Smooth muscle cell (in vitro differentiated cells): ENCODE measurements at regions not wholly inside any gene's neighbourhood (a gene's known extent, or its start where the extent isn't known, plus 50 kb on each side); places are given as distances from the start of the nearest gene placed in this dataset.
"Not testable (repeated sequence)": the region's sequence is repeated elsewhere in the genome, so short reads cannot be mapped to it uniquely, and the experiment has no call there.

Source experiments
- DNase-seq: peaks from one replicate; lab custom pipeline; 2025; ENCODE audit not compliant: unreplicated experiment; lab: John Stamatoyannopoulos, UW
- H2AFZ ChIP-seq: fragments of 200-600 bp; sonication (generic); 2 replicates; pipeline ENCODE4 v1.6.0; 2016; ENCODE audit warnings: antibody characterized with exemption, low read depth, mild to moderate bottlenecking
- H3F3A ChIP-seq: fragments of 200-600 bp; sonication (generic); 2 replicates; pipeline ENCODE4 v1.6.0; 2017; ENCODE audit warnings: antibody characterized with exemption, low read depth
- H3K27ac ChIP-seq: fragments of 200-600 bp; sonication (generic); 2 replicates; pipeline ENCODE4 v1.5.1; 2016; ENCODE audit warnings: low read depth, mild to moderate bottlenecking
- H3K27me3 ChIP-seq: fragments of 200-600 bp; sonication (generic); 2 replicates; pipeline ENCODE4 v1.6.1; 2016; ENCODE audit warnings: low read depth, mild to moderate bottlenecking
- H3K36me3 ChIP-seq: fragments of 200-600 bp; sonication (generic); 2 replicates; pipeline ENCODE4 v1.5.1; 2016; ENCODE audit warnings: low read depth
- H3K4me1 ChIP-seq: fragments of 200-600 bp; sonication (generic); 2 replicates; pipeline ENCODE4 v1.5.1; 2016; ENCODE audit warnings: low read depth
- H3K4me2 ChIP-seq: fragments of 200-600 bp; sonication (generic); 2 replicates; pipeline ENCODE4 v1.6.0; 2016; ENCODE audit warnings: mild to moderate bottlenecking
- H3K4me3 ChIP-seq: fragments of 200-600 bp; sonication (generic); 2 replicates; pipeline ENCODE4 v1.5.1; 2016; ENCODE audit warnings: mild to moderate bottlenecking
- H3K79me2 ChIP-seq: fragments of 200-600 bp; sonication (generic); 2 replicates; pipeline ENCODE4 v1.6.0; 2016; ENCODE audit warnings: low read depth, mild to moderate bottlenecking
- H3K9ac ChIP-seq: fragments of 200-600 bp; sonication (generic); 2 replicates; pipeline ENCODE4 v1.6.0; 2016; ENCODE audit warnings: low read depth
- H3K9me3 ChIP-seq: fragments of 200-600 bp; sonication (generic); replicated peaks from 2 replicates; pipeline ENCODE4 v1.5.1; 2016; ENCODE audit warnings: low read depth
- H4K20me1 ChIP-seq: fragments of 200-600 bp; sonication (generic); 2 replicates; pipeline ENCODE4 v1.6.0; 2016; ENCODE audit warnings: low read depth
- WGBS: methylation state at CpG from one replicate; pipeline ENCODE4 v1.1.7; 2016; ENCODE audit warnings: low lambda C conversion rate; 5-methylcytosine and 5-hydroxymethylcytosine counted together
- TF ChIP-seq, protein P1 (sequence below): fragments of 200-600 bp; sonication (generic); IDR thresholded peaks from 2 replicates; pipeline ENCODE4 v1.5.1; 2017; ENCODE audit warnings: borderline replicate concordance, mild to moderate bottlenecking, antibody characterized with exemption; ENCODE audit not compliant: insufficient read depth, poor library complexity, severe bottlenecking

- Histone ChIP-seq H3K4me2 (no peak overlapping the region), H3K36me3 (no peaks in the 10 kb centered on the region), H3K27ac (no peak overlapping the region), H3K9ac (no peak overlapping the region), H3K9me3 (no peaks in the 10 kb centered on the region), H3K4me3 (no peak overlapping the region), H3K27me3 (peaks cover 7% of the 10 kb centered on the region), H3K79me2 (no peaks in the 10 kb centered on the region), H2AFZ (no peak overlapping the region), H3F3A (no peaks in the 10 kb centered on the region), H4K20me1 (no peaks in the 10 kb centered on the region), H3K4me1 (no peaks in the 10 kb centered on the region)
- DNase-seq = no peak
- WGBS = 91% methylated on average over 2 of the region's 2 CpGs
- TF ChIP-seq, protein P1, sequence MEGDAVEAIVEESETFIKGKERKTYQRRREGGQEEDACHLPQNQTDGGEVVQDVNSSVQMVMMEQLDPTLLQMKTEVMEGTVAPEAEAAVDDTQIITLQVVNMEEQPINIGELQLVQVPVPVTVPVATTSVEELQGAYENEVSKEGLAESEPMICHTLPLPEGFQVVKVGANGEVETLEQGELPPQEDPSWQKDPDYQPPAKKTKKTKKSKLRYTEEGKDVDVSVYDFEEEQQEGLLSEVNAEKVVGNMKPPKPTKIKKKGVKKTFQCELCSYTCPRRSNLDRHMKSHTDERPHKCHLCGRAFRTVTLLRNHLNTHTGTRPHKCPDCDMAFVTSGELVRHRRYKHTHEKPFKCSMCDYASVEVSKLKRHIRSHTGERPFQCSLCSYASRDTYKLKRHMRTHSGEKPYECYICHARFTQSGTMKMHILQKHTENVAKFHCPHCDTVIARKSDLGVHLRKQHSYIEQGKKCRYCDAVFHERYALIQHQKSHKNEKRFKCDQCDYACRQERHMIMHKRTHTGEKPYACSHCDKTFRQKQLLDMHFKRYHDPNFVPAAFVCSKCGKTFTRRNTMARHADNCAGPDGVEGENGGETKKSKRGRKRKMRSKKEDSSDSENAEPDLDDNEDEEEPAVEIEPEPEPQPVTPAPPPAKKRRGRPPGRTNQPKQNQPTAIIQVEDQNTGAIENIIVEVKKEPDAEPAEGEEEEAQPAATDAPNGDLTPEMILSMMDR = no peak
These were observed 171.6 kb upstream of the KAZN start for GRCh38 chr1:14426854-14427253.

DNA sequence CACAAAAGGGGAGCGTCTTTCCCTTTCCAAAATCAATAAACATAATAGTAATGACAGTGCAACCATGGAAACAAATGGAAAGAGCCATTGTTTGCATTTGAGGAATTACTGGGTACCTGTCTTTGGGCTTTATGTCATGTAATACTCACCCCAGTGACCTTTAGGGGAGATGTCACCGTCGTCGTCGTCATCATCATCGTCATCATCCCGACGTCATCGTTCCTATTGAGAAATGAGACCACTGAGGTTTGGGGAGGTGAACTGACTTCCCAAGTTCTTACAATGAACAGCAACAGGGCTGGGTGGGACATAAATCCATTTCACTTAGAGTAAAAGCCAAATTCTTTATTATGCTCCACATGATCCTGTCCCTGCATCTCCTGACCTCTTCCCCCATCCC, 168.9 kb upstream of the KAZN start:
- no peak overlapping the region for H3K9ac ChIP-seq
- no peak for DNase-seq
- H3K4me1 ChIP-seq = no peaks in the 10 kb centered on the region
- H4K20me1 ChIP-seq = no peaks in the 10 kb centered on the region
- 95% methylated on average over 9 of the region's 9 CpGs for WGBS
- no peak overlapping the region for H3K27ac ChIP-seq
- no peaks in the 10 kb centered on the region for H3K36me3 ChIP-seq
- no peak overlapping the region for H2AFZ ChIP-seq
- H3K79me2 ChIP-seq = no peaks in the 10 kb centered on the region
- peaks cover 10% of the 10 kb centered on the region for H3K27me3 ChIP-seq
- no peaks in the 10 kb centered on the region for H3K9me3 ChIP-seq
- H3K4me3 ChIP-seq = no peak overlapping the region
- H3K4me2 ChIP-seq = no peak overlapping the region
- TF ChIP-seq, protein P1 = no peak
- no peaks in the 10 kb centered on the region for H3F3A ChIP-seq

DNA sequence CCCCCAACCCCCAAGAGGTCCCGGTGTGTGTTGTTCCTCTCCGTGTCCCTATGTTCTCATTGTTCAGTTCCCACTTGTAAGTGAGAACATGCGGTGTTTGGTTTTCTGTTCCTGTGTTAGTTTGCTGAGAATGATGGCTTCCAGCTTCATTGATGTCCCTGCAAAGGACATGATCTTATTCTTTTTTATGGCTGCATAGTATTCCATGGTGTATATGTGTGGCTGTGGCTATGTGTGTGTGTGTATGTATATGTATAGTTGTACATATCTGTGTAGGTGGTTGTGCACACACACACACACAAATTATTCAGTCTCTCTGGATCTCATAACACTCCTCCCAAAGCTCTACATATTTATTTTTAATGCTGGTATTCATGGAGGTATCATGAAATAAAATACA, 165.8 kb upstream of the KAZN start:
- H3K4me2 ChIP-seq, H3K4me3 ChIP-seq, H3K9ac ChIP-seq, H3K36me3 ChIP-seq, H4K20me1 ChIP-seq, H3K79me2 ChIP-seq, H3K4me1 ChIP-seq, H2AFZ ChIP-seq, H3F3A ChIP-seq, DNase-seq, H3K9me3 ChIP-seq, H3K27ac ChIP-seq: not testable (repeated sequence)
- WGBS = 94% methylated on average over 3 of the region's 3 CpGs
- H3K27me3 ChIP-seq = peaks cover 10% of the 10 kb centered on the region

DNA sequence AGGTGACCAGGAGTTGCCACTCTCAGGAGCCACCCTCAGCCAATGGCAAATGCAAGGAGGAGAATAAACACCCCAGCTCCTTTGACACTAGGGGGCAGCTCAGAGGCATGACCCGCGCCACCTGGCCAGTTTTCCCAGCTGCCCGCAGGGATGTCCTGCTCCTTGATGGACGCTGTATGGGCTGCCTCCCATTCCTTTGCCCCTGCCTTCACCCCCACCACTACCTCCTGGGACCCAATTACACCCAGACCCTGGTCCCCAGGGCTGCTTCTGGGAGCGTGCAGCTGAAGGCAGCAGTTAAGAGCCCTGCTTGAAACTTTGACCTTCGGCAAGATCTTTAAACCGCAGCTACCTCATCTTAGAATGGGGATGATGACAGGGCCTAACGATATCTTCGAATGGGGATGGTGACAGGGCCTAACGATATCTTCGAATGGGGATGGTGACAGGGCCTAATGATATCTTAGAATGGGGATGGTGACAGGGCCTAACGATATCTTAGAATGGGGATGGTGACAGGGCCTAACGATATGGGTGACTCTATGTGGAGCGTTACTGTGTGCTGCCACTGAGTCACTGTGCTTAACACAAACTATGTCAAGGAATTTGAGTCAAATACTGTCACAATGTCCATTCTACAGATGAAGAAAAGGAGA, 163.0 kb upstream of the KAZN start:
- Histone ChIP-seq H3K79me2 (no peaks in the 10 kb centered on the region), H3K27me3 (peaks cover 15% of the 10 kb centered on the region), H4K20me1 (no peaks in the 10 kb centered on the region), H3K4me2 (no peak overlapping the region), H3K27ac (no peak overlapping the region), H3K9me3 (no peaks in the 10 kb centered on the region), H3K4me1 (no peaks in the 10 kb centered on the region), H3K36me3 (no peaks in the 10 kb centered on the region), H2AFZ (no peak overlapping the region), H3F3A (no peaks in the 10 kb centered on the region), H3K9ac (no peak overlapping the region), H3K4me3 (no peak overlapping the region)
- WGBS = 77% methylated on average over 14 of the region's 14 CpGs
- TF ChIP-seq, protein P1 = no peak
- DNase-seq = no peak
